GM18870 (cell line): ENCODE measurements at regions not wholly inside any gene's neighbourhood (a gene's known extent, or its start where the extent isn't known, plus 50 kb on each side); places are given as distances from the start of the nearest gene placed in this dataset.

Experiments used
- ATAC-seq: cut with Tn5 transposase; IDR thresholded peaks from one replicate; pipeline ENCODE4 v1.9.1; 2021; ENCODE audit warnings: moderate library complexity; ENCODE audit not compliant: unreplicated experiment

DNA sequence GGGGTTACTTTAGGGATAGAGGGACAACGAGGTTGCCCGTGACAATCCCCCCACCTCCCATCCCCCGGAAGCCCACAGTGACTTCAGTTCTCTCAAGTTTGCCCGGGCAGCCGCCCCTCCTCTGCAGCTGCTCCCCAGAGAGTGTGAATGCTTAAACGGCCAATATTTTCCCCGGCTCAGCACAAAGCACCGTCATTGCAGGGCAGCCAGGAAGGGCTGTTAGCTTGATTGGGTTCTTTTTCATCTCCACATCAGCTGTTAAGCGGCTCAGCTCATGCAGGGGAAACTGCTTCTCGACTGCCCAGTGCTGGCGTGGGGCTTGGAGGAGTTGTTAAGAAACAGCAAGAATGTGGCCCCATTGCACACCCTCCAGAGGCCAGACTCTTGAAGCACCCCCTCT lies 120.5 kb upstream of the NCOR2 start:
- ATAC-seq: no peak

DNA sequence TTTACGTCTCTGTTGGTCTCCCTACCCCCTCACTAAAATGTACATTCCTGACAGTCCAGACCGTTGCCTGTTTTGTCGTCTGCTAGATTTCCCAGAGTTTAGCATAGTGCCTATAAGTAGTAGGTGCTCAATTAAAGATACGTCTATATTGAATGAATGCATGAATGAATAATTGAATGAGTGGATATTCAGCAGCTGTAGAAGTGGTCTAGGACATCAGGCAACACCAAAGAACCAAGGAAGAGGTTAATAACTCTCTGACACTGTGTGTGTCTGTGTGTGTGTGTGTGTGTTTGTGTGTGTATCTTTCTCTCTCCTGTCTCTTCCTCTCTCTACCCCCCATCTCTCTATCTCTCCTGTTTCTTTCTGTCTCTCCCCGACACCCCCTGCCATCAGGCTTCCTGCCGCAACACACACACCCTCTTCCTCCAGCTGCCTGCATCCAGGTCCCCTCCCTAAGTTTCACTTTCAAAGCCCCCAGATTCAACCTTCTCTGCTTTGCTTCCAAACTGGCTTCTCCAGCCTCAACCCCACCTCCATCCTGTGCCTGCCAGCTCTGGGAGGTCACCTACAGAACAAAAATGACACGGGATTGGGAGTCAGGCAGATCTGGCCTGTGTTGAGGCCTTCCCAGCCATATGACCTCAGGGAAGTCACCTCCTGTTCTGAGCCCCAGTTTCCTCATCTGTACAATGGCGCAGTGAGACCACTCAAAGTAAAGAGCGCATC lies 119.9 kb upstream of the NCOR2 start:
- ATAC-seq: no peak

DNA sequence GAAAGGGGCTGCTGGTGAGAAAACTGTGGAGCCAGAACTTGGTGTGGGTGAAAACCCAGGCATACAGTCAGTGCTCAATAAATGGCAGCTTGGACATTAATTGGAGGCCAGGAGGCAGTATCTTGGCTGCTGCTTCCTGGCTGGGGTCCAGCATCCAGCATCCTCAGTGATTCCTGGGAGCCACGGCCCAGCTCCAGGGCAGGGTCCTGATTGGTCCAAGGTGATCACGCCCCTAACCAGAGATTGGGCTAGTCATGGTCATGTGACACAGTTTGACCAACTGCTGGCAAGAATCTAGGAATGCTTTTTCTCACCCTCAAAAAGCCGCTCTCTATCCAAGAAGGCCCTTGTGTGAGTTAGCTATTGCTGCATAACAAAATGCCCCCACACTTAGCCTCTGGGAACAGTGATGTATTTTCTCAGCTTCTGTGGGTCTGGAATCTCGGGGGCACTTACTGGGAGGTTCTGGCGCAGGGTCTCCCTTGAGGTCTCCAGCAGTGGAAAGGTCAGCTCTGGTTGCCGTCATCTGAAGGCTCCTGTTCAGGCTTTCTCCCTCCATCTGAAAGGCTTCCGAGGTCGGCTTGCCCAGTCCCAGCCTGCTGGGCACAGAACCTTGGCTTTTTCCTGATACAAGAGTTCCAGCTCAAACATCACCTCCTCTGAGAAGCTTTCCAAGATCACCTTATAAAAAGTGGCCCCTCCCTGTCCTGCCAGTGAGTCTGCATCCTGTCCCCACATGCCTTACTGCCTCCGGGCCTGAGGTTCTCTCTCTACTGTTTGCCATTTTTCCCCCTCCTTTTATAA lies 119.2 kb upstream of the NCOR2 start:
- no peak for ATAC-seq

DNA sequence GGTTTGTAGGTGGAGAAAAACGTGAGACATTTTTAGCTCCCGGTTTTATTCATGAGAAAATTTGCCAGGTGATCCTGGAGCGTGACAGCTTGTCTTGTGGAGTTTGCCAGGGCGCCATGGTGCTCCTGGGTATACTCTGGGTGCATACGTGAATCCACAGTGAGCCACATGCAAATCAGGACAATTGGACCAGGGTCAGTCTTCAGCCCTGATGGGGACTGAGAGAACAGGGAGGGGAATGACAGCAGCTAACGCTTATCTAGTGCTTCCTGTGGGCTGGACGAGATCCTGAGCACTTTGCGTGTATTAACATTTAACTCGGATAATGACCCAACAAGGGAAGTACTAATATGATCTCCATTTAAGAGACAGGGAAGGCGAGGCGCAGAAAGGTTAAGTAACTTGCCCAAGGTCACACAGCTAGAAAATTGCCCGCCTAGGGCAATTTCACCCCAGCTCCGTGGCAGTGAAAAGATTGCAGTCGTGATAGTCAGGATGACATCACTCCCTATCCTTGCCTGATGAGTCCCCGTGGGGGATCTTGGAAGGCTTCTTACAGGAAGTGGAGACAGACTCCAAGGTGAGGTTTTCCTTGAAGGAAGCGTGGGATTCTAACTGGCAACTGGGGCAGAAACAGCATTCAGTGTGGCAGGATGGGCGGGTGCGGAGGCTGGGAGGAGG lies 118.4 kb upstream of the NCOR2 start:
- no peak for ATAC-seq

DNA sequence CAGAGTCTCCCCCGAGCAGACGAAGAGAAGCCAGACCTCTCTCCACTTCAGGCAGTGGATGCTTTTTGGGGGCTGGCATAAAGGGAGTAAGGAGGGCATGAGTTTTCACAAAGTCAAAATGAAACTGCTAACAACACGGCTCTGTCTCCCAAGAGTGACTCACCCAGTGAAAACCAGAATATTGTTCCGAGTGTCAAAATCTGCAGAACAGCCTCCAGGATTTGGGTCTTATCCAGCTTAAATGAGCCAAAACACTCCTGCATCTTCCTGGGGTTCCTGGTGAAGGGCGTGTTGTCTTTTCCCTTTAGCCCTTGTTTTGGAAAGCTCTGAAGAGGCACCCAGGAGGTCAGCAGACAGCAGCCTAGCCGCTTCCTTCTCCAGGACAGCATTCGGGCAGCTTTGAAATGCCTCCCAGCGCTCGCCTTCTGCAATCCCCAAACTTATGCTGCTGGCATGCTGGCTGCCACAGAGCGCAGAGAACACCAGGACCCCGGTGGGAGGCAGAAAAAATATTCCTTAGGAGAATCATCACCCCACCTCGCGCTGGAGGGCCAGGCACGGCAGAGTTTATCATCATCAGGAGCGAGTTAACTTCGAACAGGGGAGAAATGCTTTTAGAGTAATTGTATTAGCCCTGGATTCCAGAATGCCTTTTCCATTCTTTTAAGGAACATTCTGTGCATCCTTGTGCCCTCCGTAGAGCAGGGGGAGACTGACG lies 117.7 kb upstream of the NCOR2 start:
- ATAC-seq: no peak

DNA sequence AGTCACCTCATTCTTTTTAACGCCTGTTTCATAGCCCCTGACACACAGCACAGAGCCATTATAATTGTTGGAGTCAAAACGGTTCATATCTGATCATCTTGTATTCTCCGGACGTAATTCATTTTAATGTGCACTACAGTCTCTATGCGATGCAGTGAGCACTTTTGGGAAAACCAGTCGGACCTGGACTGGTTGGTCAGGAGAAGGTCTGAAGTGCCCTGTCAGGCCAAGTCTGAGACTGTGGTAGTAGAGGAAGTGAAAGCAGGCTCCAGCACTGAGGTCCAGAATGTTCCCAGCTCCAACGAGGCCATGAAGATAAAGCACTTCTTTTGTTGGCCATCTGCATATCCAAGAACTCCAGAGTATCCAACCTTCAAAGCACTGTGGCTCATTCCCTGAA lies 117.1 kb upstream of the NCOR2 start:
- ATAC-seq: no peak

DNA sequence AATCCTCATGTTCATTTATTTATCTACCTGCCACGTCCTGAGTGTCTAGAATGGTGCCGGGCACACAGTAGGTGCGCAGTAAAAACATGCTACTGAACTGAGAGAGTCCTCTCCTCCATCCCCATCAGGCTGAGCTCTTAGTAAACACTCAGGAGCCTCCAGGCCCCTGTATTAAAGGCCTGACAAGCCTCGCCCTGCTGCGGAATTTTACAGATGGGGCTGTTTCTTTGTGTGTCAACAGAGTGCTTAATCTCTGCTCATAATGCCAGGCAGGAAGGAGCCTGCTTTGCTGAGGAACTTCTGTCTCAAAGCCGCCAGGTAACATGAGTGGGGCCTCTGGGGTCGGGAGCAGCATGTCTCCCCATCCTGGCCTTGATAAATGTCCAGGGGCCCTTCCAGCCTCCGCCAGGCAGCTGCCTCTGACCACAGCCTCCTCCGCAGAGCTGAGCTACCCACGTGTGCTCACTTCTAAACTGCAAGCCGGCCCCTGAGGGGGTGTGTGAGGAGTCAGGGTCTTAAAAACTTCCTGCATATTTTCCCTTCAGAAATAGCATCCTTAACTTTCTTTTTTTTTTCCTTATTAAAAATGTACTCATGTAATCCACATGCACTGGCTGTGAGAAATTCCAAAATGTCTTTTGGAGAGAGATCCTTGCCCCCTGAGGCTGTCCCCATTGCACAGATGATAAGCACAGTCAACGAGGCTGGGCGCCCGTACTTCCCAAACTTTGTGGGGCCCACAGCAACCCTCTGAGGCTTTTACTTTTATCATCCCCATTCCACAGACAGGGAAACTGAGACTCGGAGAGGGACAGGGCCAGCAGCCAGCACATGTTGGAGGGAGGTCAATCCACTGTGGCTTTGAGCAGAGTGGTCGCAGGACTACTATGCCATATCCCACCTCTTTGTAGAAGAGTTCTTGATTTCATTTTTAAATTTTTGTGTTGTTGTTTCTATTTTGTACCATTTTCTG lies 116.0 kb upstream of the NCOR2 start:
- no peak for ATAC-seq

DNA sequence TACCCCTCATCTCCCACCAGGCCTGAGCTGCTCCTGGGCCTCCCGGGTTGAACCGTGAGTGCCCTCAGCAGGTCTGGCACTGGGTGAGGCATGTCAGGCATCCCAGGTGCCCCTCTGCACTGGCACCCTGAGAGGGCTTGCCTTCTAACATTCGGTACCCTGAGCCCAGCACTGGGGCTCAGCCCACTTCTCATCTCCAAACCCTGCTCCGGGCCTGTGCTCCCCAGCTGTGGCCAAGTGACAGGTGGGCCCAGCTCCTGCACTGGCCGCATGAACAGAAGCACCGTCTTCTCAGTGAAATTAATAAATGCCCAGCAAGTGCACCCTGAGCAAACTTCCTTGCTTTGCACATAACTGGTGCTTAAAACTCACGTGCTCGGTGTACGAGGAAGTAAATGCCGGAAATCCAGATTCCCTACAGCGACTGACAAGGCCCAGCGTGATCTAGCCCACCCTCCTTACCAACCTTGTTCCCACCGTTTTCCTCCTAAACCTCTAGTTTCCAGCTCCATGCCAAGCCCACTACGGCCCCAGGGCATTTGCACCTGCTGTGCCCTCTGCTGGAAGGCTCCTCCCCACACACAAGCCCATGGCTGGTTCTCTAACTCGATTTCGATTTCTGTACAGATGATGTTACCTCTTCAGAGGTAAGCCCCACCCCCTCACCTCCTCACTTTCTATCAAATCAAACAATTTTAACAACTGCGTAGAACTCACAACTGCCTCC lies 115.2 kb upstream of the NCOR2 start:
- ATAC-seq: no peak

DNA sequence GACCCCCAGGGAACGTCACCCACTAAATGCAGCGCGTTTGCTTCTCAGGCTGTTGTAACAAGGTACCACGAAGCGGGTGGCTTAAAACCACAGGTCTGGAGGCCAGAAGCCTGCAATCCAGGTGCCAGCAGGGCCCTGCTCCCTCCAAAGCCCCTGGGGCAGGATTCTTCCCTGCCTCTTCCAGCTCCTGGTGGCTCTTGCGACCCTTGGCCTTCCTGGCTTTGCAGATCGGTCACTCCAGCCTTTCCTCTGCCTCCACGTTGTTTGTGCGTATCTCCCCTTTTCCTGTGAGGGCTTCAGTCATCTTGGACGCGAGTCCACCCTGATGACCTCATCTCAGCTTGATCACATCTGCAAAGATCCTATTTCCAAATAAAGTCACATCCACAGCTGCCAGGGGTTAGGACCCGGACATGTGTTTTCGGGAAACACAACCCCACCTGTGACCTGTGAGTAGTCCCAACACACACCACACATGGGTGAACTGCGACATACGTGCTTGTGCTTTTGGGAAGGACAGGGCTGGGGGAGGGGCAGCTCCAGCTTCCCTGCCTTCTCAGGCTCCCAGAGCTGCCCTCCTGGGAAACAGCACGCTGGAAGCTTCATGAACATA lies 114.5 kb upstream of the NCOR2 start:
- ATAC-seq: no peak

DNA sequence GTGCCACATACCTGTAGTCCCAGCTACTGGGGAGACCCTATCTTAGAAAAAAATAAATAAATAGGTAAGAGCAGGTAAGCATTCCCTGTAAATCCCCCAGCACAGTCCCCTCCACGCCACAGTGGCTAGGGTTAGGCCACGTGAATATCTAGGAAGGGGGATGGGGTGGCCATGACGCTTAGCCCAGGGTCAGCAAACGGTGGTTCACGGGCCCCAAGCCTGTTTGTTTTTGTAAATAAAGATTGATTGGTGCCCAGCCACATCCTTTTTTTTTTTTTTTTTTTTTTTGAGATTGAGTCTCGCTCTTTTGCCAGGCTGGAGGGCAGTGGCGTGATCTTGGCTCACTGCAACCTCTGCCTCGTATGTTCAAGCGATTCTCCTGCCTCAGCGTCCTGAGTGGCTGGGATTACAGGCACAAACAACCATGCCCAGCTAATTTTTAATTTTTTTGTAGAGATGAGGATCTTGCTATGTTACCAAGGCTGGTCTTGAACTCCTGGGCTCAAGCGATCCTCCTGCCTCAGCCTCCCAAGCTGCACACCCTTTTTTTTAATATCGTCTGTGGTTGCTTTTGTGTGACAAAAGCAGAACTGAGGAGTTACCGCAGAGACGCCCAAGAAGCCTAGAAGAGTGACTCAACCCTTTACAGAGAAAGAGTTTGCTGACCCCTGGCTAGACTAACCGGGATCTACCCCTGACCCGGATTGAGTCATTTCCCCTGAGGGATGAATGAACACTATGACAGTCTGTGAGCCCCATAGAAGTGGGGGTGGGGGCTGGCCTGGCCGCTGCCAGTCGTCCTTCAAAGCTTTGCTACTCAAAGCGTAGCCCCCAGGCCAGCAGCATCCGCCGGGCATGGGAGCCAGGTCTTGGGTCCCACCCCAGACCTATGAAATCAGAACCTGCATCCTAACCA lies 113.7 kb upstream of the NCOR2 start:
- ATAC-seq: no peak

DNA sequence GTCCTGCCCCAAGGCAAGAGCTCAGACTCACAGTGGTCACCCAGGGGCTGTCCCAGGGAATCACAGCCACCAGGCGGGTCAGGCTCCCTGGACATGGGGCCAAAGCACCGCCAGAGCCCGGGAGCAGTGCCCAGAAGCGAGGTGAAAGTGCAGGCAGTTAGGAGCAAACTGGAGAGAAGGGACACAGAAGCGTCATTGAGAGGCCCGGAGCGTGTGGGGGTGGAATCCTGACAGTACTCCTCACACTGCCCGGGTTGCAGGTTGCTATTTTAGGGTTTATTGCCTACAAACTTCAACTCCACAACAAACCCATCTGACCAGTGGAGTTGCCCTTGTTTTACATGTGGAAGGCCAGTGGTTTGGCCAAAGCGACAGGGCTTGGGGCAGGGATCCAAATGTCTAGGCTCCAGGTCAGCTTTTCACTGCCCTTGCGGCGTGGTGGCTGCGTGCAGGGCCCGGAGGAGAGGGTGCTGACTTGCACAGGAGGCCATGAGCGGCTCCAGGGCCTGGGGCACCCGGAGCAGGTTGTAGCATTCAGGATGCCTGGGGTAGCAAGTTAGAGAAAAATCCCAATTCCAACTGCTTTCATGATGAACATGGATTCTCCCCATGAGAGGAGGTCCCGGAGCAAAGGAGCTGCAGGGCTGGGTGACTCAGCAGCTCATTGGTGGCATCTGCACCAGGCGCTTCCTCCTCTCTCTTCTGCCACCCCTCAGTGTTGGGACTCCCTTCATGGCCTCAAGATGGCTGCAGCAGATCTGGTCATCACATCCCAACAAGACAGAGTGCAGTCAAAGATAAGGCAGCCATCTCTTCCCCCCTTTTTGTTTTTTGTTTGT lies 112.3 kb upstream of the NCOR2 start:
- ATAC-seq: no peak

DNA sequence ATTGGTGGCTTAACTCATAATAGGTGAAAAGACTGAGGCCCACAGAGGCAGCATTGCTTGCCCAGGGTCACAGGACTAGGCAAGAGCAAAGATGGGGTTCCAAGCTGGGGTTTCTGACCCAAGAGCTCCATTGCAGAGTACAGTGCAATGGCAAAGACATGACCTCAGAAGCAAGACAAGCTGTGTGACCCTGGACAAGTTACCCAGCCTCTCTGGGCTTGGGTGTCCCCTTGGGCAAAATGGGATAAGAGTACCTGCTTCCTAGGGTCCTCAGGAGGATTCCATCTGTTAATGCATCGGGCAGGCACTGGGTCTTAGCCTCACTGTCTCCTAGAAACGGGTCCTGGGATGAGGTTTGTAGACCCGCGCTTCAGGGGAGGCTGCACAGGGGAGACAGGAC lies 111.6 kb upstream of the NCOR2 start:
- ATAC-seq: no peak

DNA sequence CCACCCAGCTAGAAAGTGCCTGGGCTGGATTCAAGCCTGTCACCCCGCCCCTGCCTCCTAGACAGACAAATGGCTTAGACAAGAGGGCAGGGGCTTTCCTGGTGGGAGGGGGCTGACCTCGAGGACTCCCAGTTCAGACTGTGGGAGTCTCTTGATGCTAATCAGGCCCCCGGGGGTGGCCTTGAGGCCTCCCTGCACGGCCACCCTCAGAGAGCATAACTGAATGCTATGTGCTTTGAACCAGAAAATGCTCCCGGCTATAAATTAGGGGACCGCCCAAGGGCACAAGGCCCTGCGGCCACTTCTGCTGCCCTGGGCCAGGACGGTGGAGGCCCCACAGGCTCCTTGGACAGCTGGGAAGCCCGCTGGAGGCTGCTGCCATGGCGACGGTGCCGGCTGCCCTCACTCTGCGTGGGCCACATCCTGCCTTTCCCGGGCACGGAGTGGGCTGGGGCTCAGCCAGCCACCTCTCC lies 111.0 kb upstream of the NCOR2 start:
- no peak for ATAC-seq

DNA sequence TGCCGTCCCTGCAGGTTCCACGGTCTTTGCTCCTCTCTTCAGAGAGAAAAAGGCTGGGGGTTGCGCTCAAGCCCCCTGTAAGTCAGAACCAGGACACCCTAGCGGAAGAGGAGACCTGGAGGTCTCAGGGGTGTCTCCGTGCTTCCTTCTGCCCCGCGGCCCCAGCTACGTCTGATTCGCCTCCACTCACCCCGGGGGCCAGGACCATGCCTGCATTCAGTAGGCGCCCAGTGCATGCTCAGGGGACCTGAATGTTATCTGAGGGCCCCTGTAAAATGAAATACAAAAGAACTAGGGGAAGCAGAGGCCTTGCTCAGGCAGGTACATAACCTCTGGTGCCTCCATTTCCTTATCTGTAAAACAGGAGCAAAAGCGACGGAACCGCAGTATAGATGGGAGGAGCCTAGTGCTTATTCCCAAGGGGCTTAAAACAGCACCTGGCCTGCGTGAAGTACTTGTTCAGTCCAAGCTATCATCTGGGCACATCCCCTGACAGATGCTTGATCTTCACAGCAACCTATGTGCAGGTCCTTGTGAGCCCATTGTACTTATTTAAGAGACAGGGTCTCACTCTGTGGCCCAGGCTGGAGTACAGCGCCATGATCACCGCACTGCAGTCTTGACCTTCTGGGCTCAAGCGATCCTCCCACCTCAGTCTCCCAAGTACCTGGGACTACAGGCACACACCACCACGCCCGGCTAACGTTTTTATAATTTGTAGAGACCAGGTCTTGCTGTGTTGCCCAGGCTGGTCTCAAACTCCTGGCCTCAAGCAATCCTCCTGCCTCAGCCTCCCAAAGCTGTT lies 110.3 kb upstream of the NCOR2 start:
- no peak for ATAC-seq

DNA sequence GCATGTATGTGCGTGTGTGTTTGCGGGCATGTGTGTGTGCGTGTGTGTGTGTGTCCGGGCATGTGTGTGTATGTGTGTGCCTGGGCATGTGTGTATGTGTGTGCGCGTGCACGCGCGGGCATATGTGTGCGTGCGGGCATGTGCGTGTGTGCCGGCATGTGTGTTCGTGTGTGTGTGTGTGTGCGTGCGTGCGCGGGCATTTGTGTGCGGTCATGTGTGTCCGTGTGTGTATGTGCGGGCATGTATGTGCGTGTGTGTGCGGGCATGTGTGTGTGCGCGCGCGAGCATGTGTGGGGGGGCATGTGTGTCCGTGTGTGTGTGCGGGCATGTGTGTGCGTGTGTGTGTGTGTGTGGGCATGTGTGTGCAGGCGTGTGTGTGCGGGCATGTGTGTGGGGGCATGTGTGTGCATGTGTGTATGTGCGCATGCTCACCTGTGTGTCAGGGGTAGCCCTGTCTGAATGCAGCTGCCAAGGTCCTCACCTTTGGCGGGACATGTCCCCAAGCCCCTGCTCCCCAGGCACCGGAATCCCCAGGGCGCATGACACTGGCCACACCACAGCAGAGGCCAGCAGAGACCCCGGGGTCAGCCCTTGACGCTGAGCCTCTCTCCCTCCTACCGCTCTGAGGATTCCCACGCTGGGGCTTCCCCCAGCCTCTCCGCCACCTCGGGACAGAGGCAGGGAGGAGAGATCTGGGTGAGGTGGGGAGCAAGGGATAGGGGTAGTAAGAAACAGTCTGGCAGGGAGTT lies 109.5 kb upstream of the NCOR2 start:
- ATAC-seq: no peak
